SK-N-MC (cell line): ENCODE measurements at regions not wholly inside any gene's neighbourhood (a gene's known extent, or its start where the extent isn't known, plus 50 kb on each side); places are given as distances from the start of the nearest gene placed in this dataset.

Experiments
- DNase-seq: peaks from one replicate; pipeline ENCODE4 v3.0.0-alpha.2; 2011; ENCODE audit warnings: low read depth, low spot score
- H3K27ac ChIP-seq: fragments of 200-600 bp; sonication (generic); 2 replicates; pipeline ENCODE4 v1.5.1; 2016; ENCODE audit warnings: mixed run types
- H3K36me3 ChIP-seq: fragments of 200-600 bp; sonication (generic); 2 replicates; pipeline ENCODE4 v1.6.1; 2017; ENCODE audit warnings: antibody characterized with exemption, low read length, mixed read lengths; ENCODE audit not compliant: insufficient read depth
- H3K4me3 ChIP-seq: fragments of 200-600 bp; sonication (generic); 2 replicates; pipeline ENCODE4 v1.5.1; 2016
- H3K9ac ChIP-seq: fragments of 200-600 bp; sonication (generic); 2 replicates; pipeline ENCODE4 v1.8.0; 2017; ENCODE audit warnings: mixed run types, mixed read lengths; ENCODE audit not compliant: insufficient read length
- H3K9me3 ChIP-seq: fragments of 200-600 bp; sonication (generic); 2 replicates; pipeline ENCODE4 v1.6.1; 2017; ENCODE audit warnings: low read depth, mild to moderate bottlenecking, antibody characterized with exemption, low read length, moderate library complexity, mixed read lengths
- EZH2 ChIP-seq: fragments of 200-600 bp; sonication (generic); IDR thresholded peaks from one replicate; pipeline ENCODE4 v1.6.1; 2017; ENCODE audit warnings: antibody characterized with exemption
- FOXP2 ChIP-seq: optimal IDR thresholded peaks from 2 replicates; pipeline ENCODE3; 2011; ENCODE audit warnings: mild to moderate bottlenecking, moderate library complexity; ENCODE audit not compliant: insufficient read depth; ENCODE audit errors: extremely low read length, control extremely low read depth
- POLR2AphosphoS5 ChIP-seq: IDR thresholded peaks from 2 replicates; pipeline ENCODE4 v1.6.1; 2012; ENCODE audit warnings: mild to moderate bottlenecking, low read depth, low read length, borderline replicate concordance

GRCh38 chr14:80364274-80364673, 153.0 kb upstream of the DIO2 start:
- Histone ChIP-seq H3K36me3 (no peaks in the 10 kb centered on the region), H3K27ac (no peak overlapping the region), H3K4me3 (no peak overlapping the region), H3K9ac (no peak overlapping the region), H3K9me3 (no peaks in the 10 kb centered on the region)
- DNase-seq = peak; percentile 8
- TF ChIP-seq FOXP2 (no peak), EZH2 (no peak)

- H3K36me3 ChIP-seq = no peaks in the 10 kb centered on the region
- no peak overlapping the region for H3K9ac ChIP-seq
- H3K9me3 ChIP-seq = no peaks in the 10 kb centered on the region
- TF ChIP-seq EZH2 = no peak
- no peak for TF ChIP-seq POLR2AphosphoS5
- TF ChIP-seq FOXP2 = no peak
- no peak overlapping the region for H3K27ac ChIP-seq
- no peak for DNase-seq
- no peak overlapping the region for H3K4me3 ChIP-seq
Observed at GRCh38 chr14:80358112-80358511, 146.8 kb upstream of the DIO2 start.

- no peaks in the 10 kb centered on the region for H3K9me3 ChIP-seq
- TF ChIP-seq FOXP2 = no peak
- TF ChIP-seq EZH2 = no peak
- TF ChIP-seq POLR2AphosphoS5 = no peak
- DNase-seq = no peak
- H3K4me3 ChIP-seq = no peak overlapping the region
- no peak overlapping the region for H3K9ac ChIP-seq
- H3K36me3 ChIP-seq = no peaks in the 10 kb centered on the region
- no peak overlapping the region for H3K27ac ChIP-seq
Observed at GRCh38 chr14:80356413-80356812, 145.1 kb upstream of the DIO2 start.

GRCh38 chr14:80354860-80355581, 143.7 kb upstream of the DIO2 start:
- no peaks in the 10 kb centered on the region for H3K36me3 ChIP-seq
- H3K9me3 ChIP-seq = no peaks in the 10 kb centered on the region
- H3K9ac ChIP-seq = no peak overlapping the region
- no peak overlapping the region for H3K4me3 ChIP-seq
- DNase-seq = no peak
- H3K27ac ChIP-seq = no peak overlapping the region
- TF ChIP-seq EZH2 = no peak
- no peak for TF ChIP-seq FOXP2
- no peak for TF ChIP-seq POLR2AphosphoS5

GRCh38 chr14:80352471-80352870, 141.2 kb upstream of the DIO2 start:
- Histone ChIP-seq H3K9ac (no peak overlapping the region), H3K9me3 (no peaks in the 10 kb centered on the region), H3K36me3 (no peaks in the 10 kb centered on the region), H3K27ac (no peak overlapping the region), H3K4me3 (no peak overlapping the region)
- no peak for TF ChIP-seq EZH2
- no peak for DNase-seq

- Histone ChIP-seq H3K4me3 (no peak overlapping the region), H3K9ac (no peak overlapping the region), H3K27ac (no peak overlapping the region), H3K36me3 (no peaks in the 10 kb centered on the region), H3K9me3 (no peaks in the 10 kb centered on the region)
- no peak for DNase-seq
- TF ChIP-seq EZH2 (no peak), FOXP2 (no peak)
Observed at GRCh38 chr14:80350707-80351106, 139.4 kb upstream of the DIO2 start.

- no peak for DNase-seq
- TF ChIP-seq POLR2AphosphoS5 (no peak), FOXP2 (no peak), EZH2 (no peak)
- Histone ChIP-seq H3K4me3 (no peak overlapping the region), H3K36me3 (no peaks in the 10 kb centered on the region), H3K9me3 (no peaks in the 10 kb centered on the region), H3K27ac (no peak overlapping the region), H3K9ac (no peak overlapping the region)
Observed at GRCh38 chr14:80346395-80346794, 135.1 kb upstream of the DIO2 start.

- no peak overlapping the region for H3K4me3 ChIP-seq
- no peak overlapping the region for H3K27ac ChIP-seq
- no peaks in the 10 kb centered on the region for H3K36me3 ChIP-seq
- no peaks in the 10 kb centered on the region for H3K9me3 ChIP-seq
- DNase-seq = no peak
- no peak overlapping the region for H3K9ac ChIP-seq
- no peak for TF ChIP-seq EZH2
- no peak for TF ChIP-seq POLR2AphosphoS5
- TF ChIP-seq FOXP2 = no peak
Observed at GRCh38 chr14:80344208-80344607, 132.9 kb upstream of the DIO2 start.

- H3K27ac ChIP-seq = no peak overlapping the region
- H3K9me3 ChIP-seq = no peaks in the 10 kb centered on the region
- no peak overlapping the region for H3K9ac ChIP-seq
- no peak for TF ChIP-seq FOXP2
- no peak for TF ChIP-seq EZH2
- TF ChIP-seq POLR2AphosphoS5 = no peak
- no peaks in the 10 kb centered on the region for H3K36me3 ChIP-seq
- DNase-seq = no peak
- no peak overlapping the region for H3K4me3 ChIP-seq
Observed at GRCh38 chr14:80336608-80337106, 125.4 kb upstream of the DIO2 start.
